RWPE2 (cell line): ENCODE measurements at regions not wholly inside any gene's neighbourhood (a gene's known extent, or its start where the extent isn't known, plus 50 kb on each side); places are given as distances from the start of the nearest gene placed in this dataset.
A peak's percentile ranks its signal among the peaks of the same experiment; 100 is the strongest.

Source experiments
- ATAC-seq: fragments of 200-7000 bp; cut with Tn5 transposase; 3 replicates; pipeline ENCODE4 v1.9.1; 2021; ENCODE audit warnings: low read depth
- DNase-seq: peaks from one replicate; pipeline ENCODE4 v3.0.0-alpha.2; 2020; ENCODE audit warnings: low spot score
- H3K27ac ChIP-seq: fragments of 450-650 bp; 2 replicates; pipeline ENCODE4 v1.5.1; 2017; ENCODE audit warnings: mild to moderate bottlenecking; ENCODE audit not compliant: poor library complexity, severe bottlenecking
- H3K27me3 ChIP-seq: fragments of 250-450 bp; sonication (Bioruptor Pico); 2 replicates; pipeline ENCODE4 v1.5.1; 2021; ENCODE audit warnings: mild to moderate bottlenecking, moderate library complexity; ENCODE audit not compliant: insufficient read depth, poor library complexity, severe bottlenecking
- H3K36me3 ChIP-seq: fragments of 250-450 bp; sonication (Bioruptor Pico); 2 replicates; pipeline ENCODE4 v1.5.1; 2020; ENCODE audit warnings: low read depth, mild to moderate bottlenecking, moderate library complexity
- H3K4me1 ChIP-seq: fragments of 250-450 bp; sonication (Bioruptor Pico); 2 replicates; pipeline ENCODE4 v1.5.1; 2021; ENCODE audit warnings: mild to moderate bottlenecking, moderate library complexity; ENCODE audit not compliant: insufficient read depth, poor library complexity, severe bottlenecking
- H3K4me3 ChIP-seq: fragments of 250-450 bp; sonication (Bioruptor Pico); 2 replicates; pipeline ENCODE4 v1.5.1; 2021; ENCODE audit warnings: mild to moderate bottlenecking, moderate library complexity; ENCODE audit not compliant: severe bottlenecking
- H3K9me3 ChIP-seq: fragments of 250-450 bp; sonication (Bioruptor Pico); 2 replicates; pipeline ENCODE4 v1.5.1; 2021; ENCODE audit warnings: mild to moderate bottlenecking, moderate library complexity; ENCODE audit not compliant: severe bottlenecking
- CTCF ChIP-seq: fragments of 450-650 bp; IDR thresholded peaks from one replicate; pipeline ENCODE4 v1.5.1; 2017; ENCODE audit warnings: mild to moderate bottlenecking, moderate library complexity; ENCODE audit not compliant: poor library complexity, severe bottlenecking

DNA sequence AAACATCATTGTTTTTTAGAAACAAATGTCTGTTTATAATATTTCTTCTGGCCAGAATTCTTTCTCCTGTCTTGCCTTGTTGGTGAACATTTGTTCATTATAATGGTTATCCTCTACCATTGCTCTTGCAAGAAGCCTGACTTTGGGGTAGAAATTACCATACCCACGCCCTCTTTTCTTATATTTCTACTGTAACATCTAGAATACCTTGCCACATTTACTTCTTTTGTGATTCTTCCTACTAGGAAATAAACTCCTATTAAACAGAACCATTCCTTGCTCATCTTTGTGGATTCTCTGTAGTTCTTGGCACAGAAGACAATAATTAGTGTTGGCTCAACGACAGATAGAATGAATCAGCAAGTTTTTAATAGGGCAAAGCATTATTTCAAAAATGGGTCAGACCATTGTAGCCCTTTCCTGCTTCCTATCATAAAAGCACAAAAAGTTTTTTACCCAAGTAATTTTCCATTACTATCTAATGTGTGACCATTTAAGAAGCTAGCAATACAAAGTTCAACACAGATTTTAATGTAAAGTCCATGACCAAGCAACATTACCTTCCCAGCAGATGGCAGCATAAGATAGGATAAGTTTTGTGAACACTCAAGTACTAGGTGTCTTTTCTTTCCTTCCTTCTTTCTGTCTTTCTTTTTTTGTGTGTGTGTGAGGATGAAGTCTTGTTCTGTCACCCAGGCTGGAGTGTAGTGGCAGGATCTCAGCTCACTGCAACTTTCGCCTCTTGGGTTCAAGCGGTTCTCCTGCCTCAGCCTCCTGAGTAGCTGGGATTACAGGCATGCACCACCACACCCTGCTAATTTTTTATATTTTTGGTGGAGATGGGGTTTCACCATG, 270.4 kb downstream of the HGF start:
- Histone ChIP-seq H3K27me3 (no peaks in the 10 kb centered on the region), H3K36me3 (no peaks in the 10 kb centered on the region), H3K9me3 (no peaks in the 10 kb centered on the region), H3K27ac (no peak overlapping the region), H3K4me3 (no peak overlapping the region), H3K4me1 (peaks cover 5% of the 10 kb centered on the region)
- ATAC-seq (peak; percentile 81), DNase-seq (no peak)
- TF ChIP-seq CTCF: peak; percentile 75

DNA sequence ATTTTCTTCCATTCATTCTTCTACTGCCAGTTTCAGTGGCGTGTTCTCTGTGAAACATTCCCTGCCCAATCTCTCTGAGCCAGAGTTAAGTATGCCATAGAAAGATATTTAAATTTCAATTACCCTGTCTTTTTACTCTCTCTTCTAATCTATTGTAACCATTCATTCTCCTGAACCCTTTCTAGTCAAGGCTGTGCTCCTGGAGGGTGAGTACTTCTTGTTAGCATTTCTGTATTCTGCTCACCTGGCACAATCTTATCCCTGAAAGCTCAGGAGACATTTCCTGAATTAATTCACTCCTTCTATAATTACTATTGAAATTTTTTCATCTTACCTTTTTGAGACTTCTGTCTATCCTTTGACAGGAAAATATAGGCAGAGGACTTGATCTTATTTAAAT, 271.7 kb downstream of the HGF start:
- Histone ChIP-seq H3K9me3 (no peaks in the 10 kb centered on the region), H3K36me3 (no peaks in the 10 kb centered on the region), H3K4me3 (no peak overlapping the region), H3K27ac (no peak overlapping the region), H3K4me1 (peaks cover 5% of the 10 kb centered on the region), H3K27me3 (no peaks in the 10 kb centered on the region)
- DNase-seq: no peak
- no peak for TF ChIP-seq CTCF
- no peak for ATAC-seq

GRCh38 chr7:81492910-81493309, 276.9 kb downstream of the HGF start:
- Histone ChIP-seq H3K36me3 (no peaks in the 10 kb centered on the region), H3K27ac (no peak overlapping the region), H3K27me3 (no peaks in the 10 kb centered on the region), H3K4me3 (no peak overlapping the region), H3K4me1 (no peaks in the 10 kb centered on the region), H3K9me3 (no peaks in the 10 kb centered on the region)
- no peak for DNase-seq
- ATAC-seq: no peak
- TF ChIP-seq CTCF: no peak

GRCh38 chr7:81492240-81492639, 277.6 kb downstream of the HGF start:
- Histone ChIP-seq H3K36me3 (no peaks in the 10 kb centered on the region), H3K27me3 (no peaks in the 10 kb centered on the region), H3K4me3 (no peak overlapping the region), H3K27ac (no peak overlapping the region), H3K4me1 (no peaks in the 10 kb centered on the region), H3K9me3 (no peaks in the 10 kb centered on the region)
- no peak for DNase-seq
- no peak for ATAC-seq
- TF ChIP-seq CTCF: no peak

- H3K27ac ChIP-seq: no peak overlapping the region
- no peaks in the 10 kb centered on the region for H3K36me3 ChIP-seq
- DNase-seq: no peak
- no peaks in the 10 kb centered on the region for H3K9me3 ChIP-seq
- no peak for ATAC-seq
- TF ChIP-seq CTCF: no peak
- no peak overlapping the region for H3K4me3 ChIP-seq
- no peaks in the 10 kb centered on the region for H3K27me3 ChIP-seq
- H3K4me1 ChIP-seq: no peaks in the 10 kb centered on the region
Measured at GRCh38 chr7:81491573-81491972, 278.3 kb downstream of the HGF start.
